Fibroblast of lung (primary cell): ENCODE measurements at regions not wholly inside any gene's neighbourhood (a gene's known extent, or its start where the extent isn't known, plus 50 kb on each side); places are given as distances from the start of the nearest gene placed in this dataset.

Experiments
- DNase-seq, 2 donors: peaks; one replicate each; pipeline versions ENCODE4 v3.0.0 to v3.0.0-alpha.2; 2010; ENCODE audit warnings: low read depth in 2 of 2
- H2AFZ ChIP-seq: 2 replicates; pipeline ENCODE4 v1.5.1; 2012; ENCODE audit warnings: low read length, control low read depth, inconsistent platforms
- H3K27ac ChIP-seq: 2 replicates; pipeline ENCODE4 v1.5.1; 2011; ENCODE audit warnings: low read length, control low read depth; ENCODE audit not compliant: insufficient read depth
- H3K27me3 ChIP-seq: 2 replicates; pipeline ENCODE4 v1.5.1; 2011; ENCODE audit warnings: mild to moderate bottlenecking, low read length; ENCODE audit not compliant: control insufficient read depth, insufficient read depth
- H3K36me3 ChIP-seq: 2 replicates; pipeline ENCODE4 v1.5.1; 2011; ENCODE audit warnings: low read length; ENCODE audit not compliant: control insufficient read depth, insufficient read depth
- H3K4me1 ChIP-seq: 2 replicates; pipeline ENCODE4 v1.5.1; 2011; ENCODE audit warnings: low read length; ENCODE audit not compliant: control insufficient read depth, insufficient read depth; ENCODE audit errors: extremely low read depth
- H3K4me2 ChIP-seq: 2 replicates; pipeline ENCODE4 v1.5.1; 2011; ENCODE audit warnings: low read length, control low read depth; ENCODE audit not compliant: insufficient read depth; ENCODE audit errors: extremely low read depth
- H3K4me3 ChIP-seq, 4 experiments: fragments of 200-600 bp in 1 of 4; sonication (generic) in 1 of 4; replicated peaks in 1 of 4; 2 replicates each; pipeline ENCODE4 v1.5.1; 2011 to 2016; ENCODE audit warnings: low read length in 4 of 4, low read depth in 3 of 4, mild to moderate bottlenecking in 3 of 4, control low read depth in 2 of 4, inconsistent platforms in 1 of 4, mixed read lengths in 1 of 4; ENCODE audit not compliant: insufficient read depth in 1 of 4; ENCODE audit errors: control extremely low read depth in 1 of 4
- H3K79me2 ChIP-seq: 2 replicates; pipeline ENCODE4 v1.5.1; 2012; ENCODE audit warnings: mild to moderate bottlenecking, low read length, inconsistent platforms; ENCODE audit not compliant: control insufficient read depth, insufficient read depth
- H3K9ac ChIP-seq: 2 replicates; pipeline ENCODE4 v1.5.1; 2011; ENCODE audit warnings: mild to moderate bottlenecking, low read length, control low read depth; ENCODE audit not compliant: insufficient read depth
- H3K9me3 ChIP-seq: 2 replicates; pipeline ENCODE4 v1.5.1; 2012; ENCODE audit warnings: low read depth, low read length; ENCODE audit not compliant: control insufficient read depth, insufficient read depth
- H4K20me1 ChIP-seq: 2 replicates; pipeline ENCODE4 v1.5.1; 2011; ENCODE audit warnings: low read length; ENCODE audit not compliant: control insufficient read depth, insufficient read depth; ENCODE audit errors: extremely low read depth
- EZH2 ChIP-seq: IDR thresholded peaks from 2 replicates; pipeline ENCODE4 v1.5.1; 2012; ENCODE audit warnings: low read length, control low read depth, mild to moderate bottlenecking; ENCODE audit errors: missing control alignments
- TF ChIP-seq, protein P1 (sequence below), 2 donors: IDR thresholded peaks in 1 of 2; conservative IDR thresholded peaks in 1 of 2; 1 replicate in 1 of 2; 2 replicates in 1 of 2; pipeline ENCODE4 v1.5.1; 2011 to 2012; ENCODE audit warnings: low read length in 2 of 2, control low read depth in 1 of 2, inconsistent platforms in 1 of 2, low read depth in 1 of 2, mild to moderate bottlenecking in 1 of 2

DNA sequence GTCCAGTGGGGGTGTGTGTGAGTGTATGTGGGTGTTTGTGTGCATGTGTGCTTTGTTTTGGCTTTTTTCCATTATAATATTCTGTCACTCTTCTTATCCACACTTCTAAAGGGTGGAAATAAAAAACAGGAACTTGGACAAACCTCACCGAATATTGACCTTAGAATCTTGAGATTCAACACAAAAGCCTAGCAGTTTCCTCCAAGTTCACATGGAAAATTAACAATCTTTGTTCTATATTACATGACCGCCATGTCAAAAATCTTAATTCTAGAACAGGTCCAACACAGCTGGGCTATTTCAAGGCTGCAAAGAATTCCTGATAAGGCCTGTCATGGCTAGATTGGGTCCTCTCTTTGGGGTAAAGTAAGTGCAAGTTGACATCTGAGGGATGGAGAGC, 169.3 kb upstream of the OSR1 start:
- no peaks in the 10 kb centered on the region for H3K9me3 ChIP-seq
- H3K79me2 ChIP-seq, result no peaks in the 10 kb centered on the region

DNA sequence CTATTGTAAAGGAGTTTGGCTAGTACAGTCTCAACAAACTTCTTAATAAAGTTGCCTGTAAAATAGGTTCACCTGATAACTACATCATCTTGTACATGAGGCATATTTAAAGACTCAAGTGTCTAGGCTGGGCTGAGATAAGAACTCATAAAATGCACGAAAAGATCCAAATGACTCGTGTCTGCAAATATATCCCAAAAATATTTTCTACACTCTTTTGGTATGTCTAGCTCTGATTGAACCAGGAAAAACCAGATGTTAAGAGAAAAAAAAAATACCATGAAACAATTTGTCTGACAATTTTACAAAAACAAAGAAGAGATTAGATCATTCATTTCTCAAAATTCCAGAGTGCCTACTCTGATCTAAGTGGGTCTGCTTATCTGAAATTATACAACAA, 166.9 kb upstream of the OSR1 start:
- H3K4me1 ChIP-seq, result no peaks in the 10 kb centered on the region
- H3K79me2 ChIP-seq, result no peaks in the 10 kb centered on the region
- no peak overlapping the region for H3K4me3 ChIP-seq
- H3K4me2 ChIP-seq, result no peak overlapping the region
- H3K36me3 ChIP-seq, result no peaks in the 10 kb centered on the region
- peak in 1 of 2 donors; percentile 60 for DNase-seq
- no peaks in the 10 kb centered on the region for H4K20me1 ChIP-seq
- no peaks in the 10 kb centered on the region for H3K9me3 ChIP-seq
- no peak overlapping the region for H3K9ac ChIP-seq
- H3K27me3 ChIP-seq, result no peaks in the 10 kb centered on the region
- H2AFZ ChIP-seq, result no peak overlapping the region
- TF ChIP-seq EZH2, result no peak
- TF ChIP-seq, protein P1, sequence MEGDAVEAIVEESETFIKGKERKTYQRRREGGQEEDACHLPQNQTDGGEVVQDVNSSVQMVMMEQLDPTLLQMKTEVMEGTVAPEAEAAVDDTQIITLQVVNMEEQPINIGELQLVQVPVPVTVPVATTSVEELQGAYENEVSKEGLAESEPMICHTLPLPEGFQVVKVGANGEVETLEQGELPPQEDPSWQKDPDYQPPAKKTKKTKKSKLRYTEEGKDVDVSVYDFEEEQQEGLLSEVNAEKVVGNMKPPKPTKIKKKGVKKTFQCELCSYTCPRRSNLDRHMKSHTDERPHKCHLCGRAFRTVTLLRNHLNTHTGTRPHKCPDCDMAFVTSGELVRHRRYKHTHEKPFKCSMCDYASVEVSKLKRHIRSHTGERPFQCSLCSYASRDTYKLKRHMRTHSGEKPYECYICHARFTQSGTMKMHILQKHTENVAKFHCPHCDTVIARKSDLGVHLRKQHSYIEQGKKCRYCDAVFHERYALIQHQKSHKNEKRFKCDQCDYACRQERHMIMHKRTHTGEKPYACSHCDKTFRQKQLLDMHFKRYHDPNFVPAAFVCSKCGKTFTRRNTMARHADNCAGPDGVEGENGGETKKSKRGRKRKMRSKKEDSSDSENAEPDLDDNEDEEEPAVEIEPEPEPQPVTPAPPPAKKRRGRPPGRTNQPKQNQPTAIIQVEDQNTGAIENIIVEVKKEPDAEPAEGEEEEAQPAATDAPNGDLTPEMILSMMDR (conservative IDR thresholded peaks at IDR 0.05 in 1 of 2, IDR thresholded peaks at IDR 0.05 in 1 of 2; ENCODE audit: low read depth in 1 of 2, low read length in 2 of 2), result no peak
- H3K27ac ChIP-seq, result no peak overlapping the region

More for the DNA sequence above, 169.3 kb upstream of the OSR1 start:
- no peak overlapping the region for H3K9ac ChIP-seq
- H3K4me1 ChIP-seq, result no peaks in the 10 kb centered on the region
- no peak overlapping the region for H3K4me3 ChIP-seq
- H3K36me3 ChIP-seq, result no peaks in the 10 kb centered on the region
- no peak overlapping the region for H3K4me2 ChIP-seq
- H3K27ac ChIP-seq, result no peak overlapping the region
- TF ChIP-seq EZH2, result no peak
- TF ChIP-seq, protein P1 (conservative IDR thresholded peaks at IDR 0.05 in 1 of 2, IDR thresholded peaks at IDR 0.05 in 1 of 2; ENCODE audit: low read depth in 1 of 2, low read length in 2 of 2), result no peak
- H3K27me3 ChIP-seq, result no peaks in the 10 kb centered on the region
- no peak overlapping the region for H2AFZ ChIP-seq
- DNase-seq, result no peak
- H4K20me1 ChIP-seq, result no peaks in the 10 kb centered on the region

DNA sequence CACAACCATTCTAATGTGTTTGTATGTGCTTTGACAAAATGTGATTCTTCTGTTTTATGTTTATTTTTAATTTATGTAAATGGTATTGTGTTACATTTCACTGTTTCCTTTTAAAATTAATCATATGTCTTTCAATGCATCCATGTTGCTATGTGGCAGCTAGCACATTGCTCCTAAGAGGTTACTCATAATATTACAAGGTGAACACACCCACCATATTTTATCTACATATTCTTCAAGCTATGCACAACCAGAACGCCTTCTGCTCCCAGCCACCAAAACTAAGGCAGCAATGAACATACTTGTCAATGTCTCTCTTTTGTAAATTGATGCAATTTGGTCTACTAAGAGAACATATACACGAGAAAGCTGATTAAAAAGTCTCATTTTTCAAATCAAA, 160.6 kb upstream of the OSR1 start:
- DNase-seq, result no peak
- no peak overlapping the region for H3K9ac ChIP-seq
- H4K20me1 ChIP-seq, result no peaks in the 10 kb centered on the region
- no peaks in the 10 kb centered on the region for H3K9me3 ChIP-seq
- TF ChIP-seq, protein P1 (conservative IDR thresholded peaks at IDR 0.05 in 1 of 2, IDR thresholded peaks at IDR 0.05 in 1 of 2; ENCODE audit: low read depth in 1 of 2, low read length in 2 of 2), result no peak
- TF ChIP-seq EZH2, result no peak
- H3K4me1 ChIP-seq, result no peaks in the 10 kb centered on the region
- H3K27me3 ChIP-seq, result no peaks in the 10 kb centered on the region
- no peak overlapping the region for H3K27ac ChIP-seq
- no peaks in the 10 kb centered on the region for H3K79me2 ChIP-seq
- no peak overlapping the region for H3K4me2 ChIP-seq
- no peaks in the 10 kb centered on the region for H3K36me3 ChIP-seq
- H3K4me3 ChIP-seq, result no peak overlapping the region
- no peak overlapping the region for H2AFZ ChIP-seq
